ENCODE measurements at regions not wholly inside any gene's neighbourhood (a gene's known extent, or its start where the extent isn't known, plus 50 kb on each side); places are given as distances from the start of the nearest gene placed in this dataset.

DNA sequence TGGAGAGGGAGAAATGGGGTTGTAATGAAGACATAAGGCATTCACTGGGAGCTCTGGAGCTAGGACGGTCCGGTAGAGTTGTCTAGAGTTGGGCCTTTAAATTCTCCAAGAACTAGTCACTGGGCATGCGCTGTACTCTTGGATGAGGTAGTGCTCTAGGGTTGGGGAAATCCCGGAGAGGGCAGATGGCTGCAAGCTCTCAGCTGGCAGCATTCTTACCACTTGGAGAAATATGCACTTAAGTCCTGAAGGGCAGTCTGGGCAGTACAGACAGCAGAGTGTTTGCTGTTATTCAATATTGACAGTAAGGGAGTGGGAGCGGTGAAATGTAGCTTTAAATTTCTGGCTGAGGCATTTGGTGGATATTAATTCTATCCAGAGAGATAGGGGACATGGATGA lies 214.6 kb downstream of the RDH14 start:
- no peak overlapping the region for H3K4me2 ChIP-seq
- no peaks in the 10 kb centered on the region for H3K36me3 ChIP-seq (ENCODE audit: insufficient read depth)
- DNase-seq (ENCODE audit: low spot score) = no peak
- no peak overlapping the region for H3K4me3 ChIP-seq
- no peak overlapping the region for H3K27ac ChIP-seq (ENCODE audit: low read depth)
- no peaks in the 10 kb centered on the region for H3K27me3 ChIP-seq (ENCODE audit: insufficient read depth)
- no peaks in the 10 kb centered on the region for H3K79me2 ChIP-seq (replicated peaks; ENCODE audit: insufficient read depth)
- TF ChIP-seq, protein P1, sequence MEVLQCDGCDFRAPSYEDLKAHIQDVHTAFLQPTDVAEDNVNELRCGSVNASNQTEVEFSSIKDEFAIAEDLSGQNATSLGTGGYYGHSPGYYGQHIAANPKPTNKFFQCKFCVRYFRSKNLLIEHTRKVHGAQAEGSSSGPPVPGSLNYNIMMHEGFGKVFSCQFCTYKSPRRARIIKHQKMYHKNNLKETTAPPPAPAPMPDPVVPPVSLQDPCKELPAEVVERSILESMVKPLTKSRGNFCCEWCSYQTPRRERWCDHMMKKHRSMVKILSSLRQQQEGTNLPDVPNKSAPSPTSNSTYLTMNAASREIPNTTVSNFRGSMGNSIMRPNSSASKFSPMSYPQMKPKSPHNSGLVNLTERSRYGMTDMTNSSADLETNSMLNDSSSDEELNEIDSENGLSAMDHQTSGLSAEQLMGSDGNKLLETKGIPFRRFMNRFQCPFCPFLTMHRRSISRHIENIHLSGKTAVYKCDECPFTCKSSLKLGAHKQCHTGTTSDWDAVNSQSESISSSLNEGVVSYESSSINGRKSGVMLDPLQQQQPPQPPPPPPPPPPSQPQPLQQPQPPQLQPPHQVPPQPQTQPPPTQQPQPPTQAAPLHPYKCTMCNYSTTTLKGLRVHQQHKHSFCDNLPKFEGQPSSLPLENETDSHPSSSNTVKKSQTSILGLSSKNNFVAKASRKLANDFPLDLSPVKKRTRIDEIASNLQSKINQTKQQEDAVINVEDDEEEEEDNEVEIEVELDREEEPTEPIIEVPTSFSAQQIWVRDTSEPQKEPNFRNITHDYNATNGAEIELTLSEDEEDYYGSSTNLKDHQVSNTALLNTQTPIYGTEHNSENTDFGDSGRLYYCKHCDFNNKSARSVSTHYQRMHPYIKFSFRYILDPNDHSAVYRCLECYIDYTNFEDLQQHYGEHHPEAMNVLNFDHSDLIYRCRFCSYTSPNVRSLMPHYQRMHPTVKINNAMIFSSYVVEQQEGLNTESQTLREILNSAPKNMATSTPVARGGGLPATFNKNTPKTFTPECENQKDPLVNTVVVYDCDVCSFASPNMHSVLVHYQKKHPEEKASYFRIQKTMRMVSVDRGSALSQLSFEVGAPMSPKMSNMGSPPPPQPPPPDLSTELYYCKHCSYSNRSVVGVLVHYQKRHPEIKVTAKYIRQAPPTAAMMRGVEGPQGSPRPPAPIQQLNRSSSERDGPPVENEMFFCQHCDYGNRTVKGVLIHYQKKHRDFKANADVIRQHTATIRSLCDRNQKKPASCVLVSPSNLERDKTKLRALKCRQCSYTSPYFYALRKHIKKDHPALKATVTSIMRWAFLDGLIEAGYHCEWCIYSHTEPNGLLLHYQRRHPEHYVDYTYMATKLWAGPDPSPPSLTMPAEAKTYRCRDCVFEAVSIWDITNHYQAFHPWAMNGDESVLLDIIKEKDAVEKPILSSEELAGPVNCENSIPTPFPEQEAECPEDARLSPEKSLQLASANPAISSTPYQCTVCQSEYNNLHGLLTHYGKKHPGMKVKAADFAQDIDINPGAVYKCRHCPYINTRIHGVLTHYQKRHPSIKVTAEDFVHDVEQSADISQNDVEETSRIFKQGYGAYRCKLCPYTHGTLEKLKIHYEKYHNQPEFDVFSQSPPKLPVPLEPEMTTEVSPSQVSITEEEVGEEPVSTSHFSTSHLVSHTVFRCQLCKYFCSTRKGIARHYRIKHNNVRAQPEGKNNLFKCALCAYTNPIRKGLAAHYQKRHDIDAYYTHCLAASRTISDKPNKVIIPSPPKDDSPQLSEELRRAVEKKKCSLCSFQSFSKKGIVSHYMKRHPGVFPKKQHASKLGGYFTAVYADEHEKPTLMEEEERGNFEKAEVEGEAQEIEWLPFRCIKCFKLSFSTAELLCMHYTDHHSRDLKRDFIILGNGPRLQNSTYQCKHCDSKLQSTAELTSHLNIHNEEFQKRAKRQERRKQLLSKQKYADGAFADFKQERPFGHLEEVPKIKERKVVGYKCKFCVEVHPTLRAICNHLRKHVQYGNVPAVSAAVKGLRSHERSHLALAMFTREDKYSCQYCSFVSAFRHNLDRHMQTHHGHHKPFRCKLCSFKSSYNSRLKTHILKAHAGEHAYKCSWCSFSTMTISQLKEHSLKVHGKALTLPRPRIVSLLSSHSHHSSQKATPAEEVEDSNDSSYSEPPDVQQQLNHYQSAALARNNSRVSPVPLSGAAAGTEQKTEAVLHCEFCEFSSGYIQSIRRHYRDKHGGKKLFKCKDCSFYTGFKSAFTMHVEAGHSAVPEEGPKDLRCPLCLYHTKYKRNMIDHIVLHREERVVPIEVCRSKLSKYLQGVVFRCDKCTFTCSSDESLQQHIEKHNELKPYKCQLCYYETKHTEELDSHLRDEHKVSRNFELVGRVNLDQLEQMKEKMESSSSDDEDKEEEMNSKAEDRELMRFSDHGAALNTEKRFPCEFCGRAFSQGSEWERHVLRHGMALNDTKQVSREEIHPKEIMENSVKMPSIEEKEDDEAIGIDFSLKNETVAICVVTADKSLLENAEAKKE (CRISPR knock-in tag; IDR thresholded peaks at IDR 0.05) = no peak
- no peak for TF ChIP-seq STAT1 (IDR thresholded peaks at IDR 0.05; ENCODE audit: unreplicated experiment)
- no peak overlapping the region for H2AFZ ChIP-seq
- no peak for ATAC-seq
- no peaks in the 10 kb centered on the region for H3F3A ChIP-seq (replicated peaks; ENCODE audit: low read depth)
- Mint-ChIP-seq H3K27me3 (ENCODE audit: insufficient read depth, low read depth, poor library complexity) (no peaks in the 10 kb centered on the region), H3K4me1 (no peaks in the 10 kb centered on the region), H3K36me3 (ENCODE audit: low read depth) (no peaks in the 10 kb centered on the region), H3K27ac (no peak overlapping the region), H3K9me3 (no peaks in the 10 kb centered on the region), H3K4me3 (no peak overlapping the region)
- no peaks in the 10 kb centered on the region for H3K4me1 ChIP-seq (ENCODE audit: insufficient read depth)
- H4K20me1 ChIP-seq (replicated peaks; ENCODE audit: insufficient read depth) = no peaks in the 10 kb centered on the region
- H3K9me2 ChIP-seq (ENCODE audit: insufficient read depth) = no peaks in the 10 kb centered on the region; the same call in 1 of the 2 replicates

DNA sequence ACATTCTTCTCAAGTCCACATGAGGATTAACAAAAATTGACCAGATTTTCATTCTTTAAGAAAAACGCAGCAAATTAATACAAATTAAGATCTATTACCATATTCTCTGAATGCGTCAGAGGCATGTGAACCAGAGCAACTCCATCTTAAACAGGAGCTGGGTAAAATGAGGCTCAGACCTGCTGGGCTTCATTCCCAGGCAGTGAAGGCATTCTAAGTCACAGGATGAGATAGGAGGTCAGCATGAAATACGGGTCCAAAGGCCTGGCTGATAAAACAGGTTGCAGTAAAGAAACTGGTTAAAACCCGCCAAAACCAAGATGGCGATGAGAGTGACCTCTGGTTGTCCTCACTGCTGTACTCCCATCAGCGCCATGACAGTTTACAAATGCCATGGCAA lies 217.6 kb downstream of the RDH14 start:
- H3K9me3 Mint-ChIP-seq = no peaks in the 10 kb centered on the region
- no peaks in the 10 kb centered on the region; the same call in 1 of the 2 replicates for H3K9me2 ChIP-seq (ENCODE audit: insufficient read depth)
- no peak overlapping the region for H3K4me3 ChIP-seq
- H3K4me1 Mint-ChIP-seq = no peaks in the 10 kb centered on the region
- H3F3A ChIP-seq (replicated peaks; ENCODE audit: low read depth) = no peaks in the 10 kb centered on the region
- no peak overlapping the region for H3K4me2 ChIP-seq
- no peak overlapping the region for H3K27ac Mint-ChIP-seq
- no peaks in the 10 kb centered on the region for H3K27me3 ChIP-seq (ENCODE audit: insufficient read depth)
- no peaks in the 10 kb centered on the region for H3K79me2 ChIP-seq (replicated peaks; ENCODE audit: insufficient read depth)
- H4K20me1 ChIP-seq (replicated peaks; ENCODE audit: insufficient read depth) = no peaks in the 10 kb centered on the region
- no peak overlapping the region for H3K27ac ChIP-seq (ENCODE audit: low read depth)
- H2AFZ ChIP-seq = no peak overlapping the region
- H3K36me3 ChIP-seq (ENCODE audit: insufficient read depth) = no peaks in the 10 kb centered on the region
- ATAC-seq = no peak
- no peak for TF ChIP-seq ZNF114 (CRISPR knock-in tag; IDR thresholded peaks at IDR 0.05)
- TF ChIP-seq, protein P2, sequence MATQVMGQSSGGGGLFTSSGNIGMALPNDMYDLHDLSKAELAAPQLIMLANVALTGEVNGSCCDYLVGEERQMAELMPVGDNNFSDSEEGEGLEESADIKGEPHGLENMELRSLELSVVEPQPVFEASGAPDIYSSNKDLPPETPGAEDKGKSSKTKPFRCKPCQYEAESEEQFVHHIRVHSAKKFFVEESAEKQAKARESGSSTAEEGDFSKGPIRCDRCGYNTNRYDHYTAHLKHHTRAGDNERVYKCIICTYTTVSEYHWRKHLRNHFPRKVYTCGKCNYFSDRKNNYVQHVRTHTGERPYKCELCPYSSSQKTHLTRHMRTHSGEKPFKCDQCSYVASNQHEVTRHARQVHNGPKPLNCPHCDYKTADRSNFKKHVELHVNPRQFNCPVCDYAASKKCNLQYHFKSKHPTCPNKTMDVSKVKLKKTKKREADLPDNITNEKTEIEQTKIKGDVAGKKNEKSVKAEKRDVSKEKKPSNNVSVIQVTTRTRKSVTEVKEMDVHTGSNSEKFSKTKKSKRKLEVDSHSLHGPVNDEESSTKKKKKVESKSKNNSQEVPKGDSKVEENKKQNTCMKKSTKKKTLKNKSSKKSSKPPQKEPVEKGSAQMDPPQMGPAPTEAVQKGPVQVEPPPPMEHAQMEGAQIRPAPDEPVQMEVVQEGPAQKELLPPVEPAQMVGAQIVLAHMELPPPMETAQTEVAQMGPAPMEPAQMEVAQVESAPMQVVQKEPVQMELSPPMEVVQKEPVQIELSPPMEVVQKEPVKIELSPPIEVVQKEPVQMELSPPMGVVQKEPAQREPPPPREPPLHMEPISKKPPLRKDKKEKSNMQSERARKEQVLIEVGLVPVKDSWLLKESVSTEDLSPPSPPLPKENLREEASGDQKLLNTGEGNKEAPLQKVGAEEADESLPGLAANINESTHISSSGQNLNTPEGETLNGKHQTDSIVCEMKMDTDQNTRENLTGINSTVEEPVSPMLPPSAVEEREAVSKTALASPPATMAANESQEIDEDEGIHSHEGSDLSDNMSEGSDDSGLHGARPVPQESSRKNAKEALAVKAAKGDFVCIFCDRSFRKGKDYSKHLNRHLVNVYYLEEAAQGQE (IDR thresholded peaks at IDR 0.05; ENCODE audit: unreplicated experiment) = no peak
- no peak for TF ChIP-seq STAT1 (IDR thresholded peaks at IDR 0.05; ENCODE audit: unreplicated experiment)
- TF ChIP-seq, protein P3, sequence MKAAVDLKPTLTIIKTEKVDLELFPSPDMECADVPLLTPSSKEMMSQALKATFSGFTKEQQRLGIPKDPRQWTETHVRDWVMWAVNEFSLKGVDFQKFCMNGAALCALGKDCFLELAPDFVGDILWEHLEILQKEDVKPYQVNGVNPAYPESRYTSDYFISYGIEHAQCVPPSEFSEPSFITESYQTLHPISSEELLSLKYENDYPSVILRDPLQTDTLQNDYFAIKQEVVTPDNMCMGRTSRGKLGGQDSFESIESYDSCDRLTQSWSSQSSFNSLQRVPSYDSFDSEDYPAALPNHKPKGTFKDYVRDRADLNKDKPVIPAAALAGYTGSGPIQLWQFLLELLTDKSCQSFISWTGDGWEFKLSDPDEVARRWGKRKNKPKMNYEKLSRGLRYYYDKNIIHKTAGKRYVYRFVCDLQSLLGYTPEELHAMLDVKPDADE (IDR thresholded peaks at IDR 0.05) = no peak
- TF ChIP-seq, protein P4, sequence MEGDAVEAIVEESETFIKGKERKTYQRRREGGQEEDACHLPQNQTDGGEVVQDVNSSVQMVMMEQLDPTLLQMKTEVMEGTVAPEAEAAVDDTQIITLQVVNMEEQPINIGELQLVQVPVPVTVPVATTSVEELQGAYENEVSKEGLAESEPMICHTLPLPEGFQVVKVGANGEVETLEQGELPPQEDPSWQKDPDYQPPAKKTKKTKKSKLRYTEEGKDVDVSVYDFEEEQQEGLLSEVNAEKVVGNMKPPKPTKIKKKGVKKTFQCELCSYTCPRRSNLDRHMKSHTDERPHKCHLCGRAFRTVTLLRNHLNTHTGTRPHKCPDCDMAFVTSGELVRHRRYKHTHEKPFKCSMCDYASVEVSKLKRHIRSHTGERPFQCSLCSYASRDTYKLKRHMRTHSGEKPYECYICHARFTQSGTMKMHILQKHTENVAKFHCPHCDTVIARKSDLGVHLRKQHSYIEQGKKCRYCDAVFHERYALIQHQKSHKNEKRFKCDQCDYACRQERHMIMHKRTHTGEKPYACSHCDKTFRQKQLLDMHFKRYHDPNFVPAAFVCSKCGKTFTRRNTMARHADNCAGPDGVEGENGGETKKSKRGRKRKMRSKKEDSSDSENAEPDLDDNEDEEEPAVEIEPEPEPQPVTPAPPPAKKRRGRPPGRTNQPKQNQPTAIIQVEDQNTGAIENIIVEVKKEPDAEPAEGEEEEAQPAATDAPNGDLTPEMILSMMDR (conservative IDR thresholded peaks at IDR 0.05; ENCODE audit: low read depth in 2 of 2) = no peak
- TF ChIP-seq POLR2AphosphoS5 (IDR thresholded peaks at IDR 0.05; ENCODE audit: low read depth) = no peak
- no peak for TF ChIP-seq NANOG (IDR thresholded peaks at IDR 0.05; ENCODE audit: borderline replicate concordance)
- no peak for TF ChIP-seq JUNB (IDR thresholded peaks at IDR 0.05; ENCODE audit: unreplicated experiment)
- TF ChIP-seq EZH2 (IDR thresholded peaks at IDR 0.05; ENCODE audit: low read depth, unreplicated experiment) = no peak
- H3K36me3 Mint-ChIP-seq (ENCODE audit: low read depth) = no peaks in the 10 kb centered on the region
- no peak overlapping the region for H3K4me3 Mint-ChIP-seq
- H3K4me1 ChIP-seq (ENCODE audit: insufficient read depth) = no peaks in the 10 kb centered on the region
- no peaks in the 10 kb centered on the region for H3K27me3 Mint-ChIP-seq (ENCODE audit: insufficient read depth, low read depth, poor library complexity)
- no peak for DNase-seq (ENCODE audit: low spot score)
